MCF 10A (cell line): ENCODE measurements at regions not wholly inside any gene's neighbourhood (a gene's known extent, or its start where the extent isn't known, plus 50 kb on each side); places are given as distances from the start of the nearest gene placed in this dataset.

Experiments
- BruUV-seq: library from RNA; stranded (reverse); fragments of 400-500 nt; replicated peaks from 2 replicates; lab custom pipeline; 2021; lab: Mats Ljungman, UMichigan
- CTCF ChIA-PET: fragments of 300-600 bp; sonication (Branson Sonifier 250); formaldehyde crosslinking; extraction: SDS; loops from one replicate; lab custom pipeline; 2021; ENCODE audit warnings: antibody characterized with exemption, inconsistent platforms; lab: Yijun Ruan, JAX
- POLR2A ChIA-PET: fragments of 300-600, 350-650 bp; sonication (Branson Sonifier 250); formaldehyde crosslinking; extraction: SDS; loops from one replicate; lab custom pipeline; 2020; ENCODE audit warnings: antibody characterized with exemption, inconsistent platforms; lab: Yijun Ruan, JAX
- DNase-seq: peaks from one replicate; pipeline ENCODE4 v3.0.0-alpha.2; 2018; ENCODE audit not compliant: unreplicated experiment
- H3K27ac Mint-ChIP-seq: one replicate; pipeline ENCODE4 v1.8.0; 2022; ENCODE audit warnings: mild to moderate bottlenecking, low read depth, mixed read lengths; ENCODE audit not compliant: unreplicated experiment
- H3K27me3 Mint-ChIP-seq: one replicate; pipeline ENCODE4 v1.8.0; 2022; ENCODE audit warnings: mixed read lengths; ENCODE audit not compliant: insufficient read depth, unreplicated experiment
- H3K36me3 Mint-ChIP-seq: one replicate; pipeline ENCODE4 v1.8.0; 2022; ENCODE audit warnings: mild to moderate bottlenecking, moderate library complexity, mixed read lengths; ENCODE audit not compliant: insufficient read depth, unreplicated experiment
- H3K4me1 Mint-ChIP-seq: one replicate; pipeline ENCODE4 v1.8.0; 2022; ENCODE audit warnings: mixed read lengths; ENCODE audit not compliant: insufficient read depth, unreplicated experiment
- H3K4me3 Mint-ChIP-seq: one replicate; pipeline ENCODE4 v1.8.0; 2022; ENCODE audit warnings: mild to moderate bottlenecking, moderate library complexity, mixed read lengths; ENCODE audit not compliant: unreplicated experiment
- H3K9me3 Mint-ChIP-seq: one replicate; pipeline ENCODE4 v1.8.0; 2022; ENCODE audit warnings: mixed read lengths; ENCODE audit not compliant: unreplicated experiment
- CTCF ChIP-seq: fragments of 200-600 bp; IDR thresholded peaks from one replicate; pipeline ENCODE4 v1.8.0; 2022; ENCODE audit warnings: antibody characterized with exemption, mild to moderate bottlenecking; ENCODE audit not compliant: unreplicated experiment
- intact Hi-C: fragments of 100-400 bp; cut with micrococcal nuclease; formaldehyde crosslinking; loops from 2 replicates; pipeline ENCODE4 v1.14.1; 2022

GRCh38 chr10:94239696-94240095 is 123.0 kb downstream of the NOC3L start:
- Mint-ChIP-seq H3K4me1 (peaks cover 6% of the 10 kb centered on the region), H3K9me3 (no peaks in the 10 kb centered on the region), H3K4me3 (no peak overlapping the region), H3K36me3 (no peaks in the 10 kb centered on the region), H3K27me3 (no peaks in the 10 kb centered on the region), H3K27ac (no peak overlapping the region)
- ChIA-PET POLR2A (no interaction called here), CTCF (interaction anchor here (0.7 kb wide), 1 partner anchor 243 kb away, joined by 3 read pairs; no protein-coding TSS in a partner anchor)
- no peak for DNase-seq
- no TSS peak for BruUV-seq
- TF ChIP-seq CTCF: no peak
- intact Hi-C loops: no loop called here

GRCh38 chr10:94240491-94240890 is 122.2 kb downstream of the NOC3L start:
- H3K36me3 Mint-ChIP-seq: no peaks in the 10 kb centered on the region
- intact Hi-C loops: no loop called here
- H3K27me3 Mint-ChIP-seq: no peaks in the 10 kb centered on the region
- no peak overlapping the region for H3K27ac Mint-ChIP-seq
- H3K4me3 Mint-ChIP-seq: no peak overlapping the region
- ChIA-PET CTCF (interaction anchor here (0.7 kb wide), 1 partner anchor 244 kb away, joined by 3 read pairs; no protein-coding TSS in a partner anchor), POLR2A (no interaction called here)
- no peak for DNase-seq
- no peaks in the 10 kb centered on the region for H3K9me3 Mint-ChIP-seq
- TF ChIP-seq CTCF: no peak
- BruUV-seq: no TSS peak
- H3K4me1 Mint-ChIP-seq: peaks cover 6% of the 10 kb centered on the region

- TF ChIP-seq CTCF: no peak
- intact Hi-C loops: no loop called here
These were observed 121.8 kb downstream of the NOC3L start for GRCh38 chr10:94240901-94241300.

GRCh38 chr10:94251098-94251497 is 111.6 kb downstream of the NOC3L start:
- H3K27me3 Mint-ChIP-seq: no peaks in the 10 kb centered on the region
- intact Hi-C loops: no loop called here
- TF ChIP-seq CTCF: no peak
- POLR2A ChIA-PET: no interaction called here
- BruUV-seq: no TSS peak
- H3K4me1 Mint-ChIP-seq: no peaks in the 10 kb centered on the region
- CTCF ChIA-PET: interaction anchor here (0.9 kb wide), 1 partner anchor 66 kb away, joined by 3 read pairs; no protein-coding TSS in a partner anchor
- DNase-seq: no peak
- H3K36me3 Mint-ChIP-seq: no peaks in the 10 kb centered on the region
- no peak overlapping the region for H3K4me3 Mint-ChIP-seq
- H3K9me3 Mint-ChIP-seq: no peaks in the 10 kb centered on the region
- no peak overlapping the region for H3K27ac Mint-ChIP-seq

More at GRCh38 chr10:94240901-94241300, 121.8 kb downstream of the NOC3L start:
- H3K9me3 Mint-ChIP-seq: no peaks in the 10 kb centered on the region
- peaks cover 6% of the 10 kb centered on the region for H3K4me1 Mint-ChIP-seq
- H3K36me3 Mint-ChIP-seq: no peaks in the 10 kb centered on the region
- no peak overlapping the region for H3K4me3 Mint-ChIP-seq
- POLR2A ChIA-PET: no interaction called here
- H3K27ac Mint-ChIP-seq: no peak overlapping the region
- H3K27me3 Mint-ChIP-seq: no peaks in the 10 kb centered on the region
- BruUV-seq: no TSS peak
- no peak for DNase-seq
- CTCF ChIA-PET: no interaction called here
